Ishikawa (cell line): ENCODE measurements at regions not wholly inside any gene's neighbourhood (a gene's known extent, or its start where the extent isn't known, plus 50 kb on each side); places are given as distances from the start of the nearest gene placed in this dataset.

Source experiments
- TAF1 ChIP-seq: IDR thresholded peaks from 2 replicates; pipeline ENCODE4 v1.6.1; 2012; ENCODE audit warnings: low read depth, mild to moderate bottlenecking
- YY1 ChIP-seq: IDR thresholded peaks from 2 replicates; pipeline ENCODE4 v1.6.1; 2012; ENCODE audit warnings: low read depth

DNA sequence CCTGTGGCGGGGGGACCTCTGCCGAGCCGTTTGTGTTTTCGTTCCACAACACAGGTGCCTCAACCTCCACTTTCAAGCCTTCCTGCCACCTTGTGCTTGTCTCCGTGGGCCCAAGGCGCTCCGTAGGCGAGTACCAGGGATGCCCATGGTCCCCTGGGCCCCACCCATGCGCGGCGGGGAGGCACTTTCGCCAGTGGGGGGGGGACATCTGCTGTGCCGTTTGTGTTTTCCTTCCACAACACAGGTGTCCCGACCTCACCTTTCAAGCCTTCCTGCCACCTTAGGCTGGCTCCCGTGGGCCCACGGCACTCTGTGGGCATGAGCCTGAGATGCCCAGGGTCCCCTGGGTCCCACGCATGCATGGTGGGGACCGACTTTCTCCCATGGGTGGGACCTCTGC lies 335.9 kb downstream of the ALG10 start:
- TF ChIP-seq YY1 (no peak), TAF1 (no peak)
